ENCODE measurements at regions not wholly inside any gene's neighbourhood (a gene's known extent, or its start where the extent isn't known, plus 50 kb on each side); places are given as distances from the start of the nearest gene placed in this dataset.

DNA sequence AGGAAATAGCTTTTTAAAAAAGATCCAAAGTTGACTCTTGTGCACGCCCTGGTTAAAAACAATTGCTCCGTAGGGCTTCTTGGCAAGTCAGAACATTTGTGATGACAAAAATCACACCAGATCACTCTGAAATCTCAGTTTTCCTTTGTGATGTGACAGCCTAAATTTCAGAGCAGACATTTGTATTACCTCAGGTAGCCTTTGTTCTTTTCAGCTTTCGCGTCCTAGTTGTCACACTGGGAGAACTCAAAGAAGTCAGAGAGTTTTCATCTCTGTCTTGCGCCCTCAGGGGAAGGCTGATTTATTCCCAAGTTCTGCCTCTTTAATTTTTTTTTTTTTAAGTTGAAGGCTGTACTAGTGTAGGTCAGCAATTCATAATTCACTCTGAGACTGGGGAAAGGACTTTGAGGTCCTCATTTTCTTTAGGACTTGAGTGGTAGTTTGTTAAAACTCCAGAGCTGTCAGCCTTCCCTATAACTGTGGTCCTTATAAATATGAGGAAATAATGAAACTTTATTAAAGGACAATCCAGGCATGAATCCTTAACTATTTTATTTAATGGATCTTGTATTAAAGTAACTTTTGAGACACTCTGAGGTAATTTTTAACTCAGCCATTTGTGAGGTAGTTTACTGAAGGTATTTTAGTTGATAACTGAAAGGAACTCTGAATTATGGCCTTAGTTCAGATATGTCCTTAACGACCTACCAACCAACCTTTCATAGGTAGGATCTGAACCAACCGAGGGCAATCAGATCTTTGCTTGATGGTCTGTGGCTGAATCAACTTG, 525.1 kb upstream of the FAM98A start:
- 30% methylated on average over 7 of the region's 7 CpGs for WGBS (ENCODE audit: low lambda C conversion rate)
- no peak for DNase-seq
- Histone ChIP-seq H3K4me2 (no peak overlapping the region), H4K20me1 (ENCODE audit: insufficient read depth) (no peaks in the 10 kb centered on the region), H3K9me3 (no peaks in the 10 kb centered on the region), H3K9ac (no peak overlapping the region), H3F3A (replicated peaks; ENCODE audit: insufficient read depth) (no peaks in the 10 kb centered on the region), H3K79me2 (ENCODE audit: insufficient read depth) (no peaks in the 10 kb centered on the region), H3K9me2 (no peaks in the 10 kb centered on the region), H3K27ac (ENCODE audit: low read depth in 2 of 2, low read length in 1 of 2) (no peak overlapping the region), H3K36me3 (replicated peaks in 1 of 2; ENCODE audit: control insufficient read depth in 1 of 2, insufficient read depth in 2 of 2, low read length in 1 of 2) (no peaks in the 10 kb centered on the region), H3K4me1 (ENCODE audit: control insufficient read depth in 1 of 2, insufficient read depth in 2 of 2, low read depth in 1 of 2, low read length in 1 of 2) (no peaks in the 10 kb centered on the region), H2AFZ (ENCODE audit: low read depth) (no peak overlapping the region), H3K4me3 (ENCODE audit: low read depth in 2 of 2, low read length in 1 of 2) (no peak overlapping the region), H3K27me3 (ENCODE audit: insufficient read depth) (no peaks in the 10 kb centered on the region)
- ChIA-PET CTCF (interaction anchor here (1.6 kb wide), 1 partner anchor 20 kb away, joined by 4 read pairs; no protein-coding TSS in a partner anchor), POLR2A (no interaction called here)
- no peak for TF ChIP-seq SIN3A (IDR thresholded peaks at IDR 0.05; ENCODE audit: borderline replicate concordance, low read depth, low read length)
- TF ChIP-seq, protein P1, sequence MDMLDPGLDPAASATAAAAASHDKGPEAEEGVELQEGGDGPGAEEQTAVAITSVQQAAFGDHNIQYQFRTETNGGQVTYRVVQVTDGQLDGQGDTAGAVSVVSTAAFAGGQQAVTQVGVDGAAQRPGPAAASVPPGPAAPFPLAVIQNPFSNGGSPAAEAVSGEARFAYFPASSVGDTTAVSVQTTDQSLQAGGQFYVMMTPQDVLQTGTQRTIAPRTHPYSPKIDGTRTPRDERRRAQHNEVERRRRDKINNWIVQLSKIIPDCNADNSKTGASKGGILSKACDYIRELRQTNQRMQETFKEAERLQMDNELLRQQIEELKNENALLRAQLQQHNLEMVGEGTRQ (IDR thresholded peaks at IDR 0.05; ENCODE audit: borderline replicate concordance, low read depth, low read length): no peak
- TF ChIP-seq, protein P2, sequence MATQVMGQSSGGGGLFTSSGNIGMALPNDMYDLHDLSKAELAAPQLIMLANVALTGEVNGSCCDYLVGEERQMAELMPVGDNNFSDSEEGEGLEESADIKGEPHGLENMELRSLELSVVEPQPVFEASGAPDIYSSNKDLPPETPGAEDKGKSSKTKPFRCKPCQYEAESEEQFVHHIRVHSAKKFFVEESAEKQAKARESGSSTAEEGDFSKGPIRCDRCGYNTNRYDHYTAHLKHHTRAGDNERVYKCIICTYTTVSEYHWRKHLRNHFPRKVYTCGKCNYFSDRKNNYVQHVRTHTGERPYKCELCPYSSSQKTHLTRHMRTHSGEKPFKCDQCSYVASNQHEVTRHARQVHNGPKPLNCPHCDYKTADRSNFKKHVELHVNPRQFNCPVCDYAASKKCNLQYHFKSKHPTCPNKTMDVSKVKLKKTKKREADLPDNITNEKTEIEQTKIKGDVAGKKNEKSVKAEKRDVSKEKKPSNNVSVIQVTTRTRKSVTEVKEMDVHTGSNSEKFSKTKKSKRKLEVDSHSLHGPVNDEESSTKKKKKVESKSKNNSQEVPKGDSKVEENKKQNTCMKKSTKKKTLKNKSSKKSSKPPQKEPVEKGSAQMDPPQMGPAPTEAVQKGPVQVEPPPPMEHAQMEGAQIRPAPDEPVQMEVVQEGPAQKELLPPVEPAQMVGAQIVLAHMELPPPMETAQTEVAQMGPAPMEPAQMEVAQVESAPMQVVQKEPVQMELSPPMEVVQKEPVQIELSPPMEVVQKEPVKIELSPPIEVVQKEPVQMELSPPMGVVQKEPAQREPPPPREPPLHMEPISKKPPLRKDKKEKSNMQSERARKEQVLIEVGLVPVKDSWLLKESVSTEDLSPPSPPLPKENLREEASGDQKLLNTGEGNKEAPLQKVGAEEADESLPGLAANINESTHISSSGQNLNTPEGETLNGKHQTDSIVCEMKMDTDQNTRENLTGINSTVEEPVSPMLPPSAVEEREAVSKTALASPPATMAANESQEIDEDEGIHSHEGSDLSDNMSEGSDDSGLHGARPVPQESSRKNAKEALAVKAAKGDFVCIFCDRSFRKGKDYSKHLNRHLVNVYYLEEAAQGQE (IDR thresholded peaks at IDR 0.05; ENCODE audit: low read depth, low read length): no peak
- TF ChIP-seq GATA2 (CRISPR knock-in tag; IDR thresholded peaks at IDR 0.05): no peak
- TF ChIP-seq, protein P3, sequence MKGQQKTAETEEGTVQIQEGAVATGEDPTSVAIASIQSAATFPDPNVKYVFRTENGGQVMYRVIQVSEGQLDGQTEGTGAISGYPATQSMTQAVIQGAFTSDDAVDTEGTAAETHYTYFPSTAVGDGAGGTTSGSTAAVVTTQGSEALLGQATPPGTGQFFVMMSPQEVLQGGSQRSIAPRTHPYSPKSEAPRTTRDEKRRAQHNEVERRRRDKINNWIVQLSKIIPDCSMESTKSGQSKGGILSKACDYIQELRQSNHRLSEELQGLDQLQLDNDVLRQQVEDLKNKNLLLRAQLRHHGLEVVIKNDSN (IDR thresholded peaks at IDR 0.05; ENCODE audit: borderline replicate concordance, low read depth): no peak
- TF ChIP-seq RFX5 (IDR thresholded peaks at IDR 0.05; ENCODE audit: low read length): no peak

DNA sequence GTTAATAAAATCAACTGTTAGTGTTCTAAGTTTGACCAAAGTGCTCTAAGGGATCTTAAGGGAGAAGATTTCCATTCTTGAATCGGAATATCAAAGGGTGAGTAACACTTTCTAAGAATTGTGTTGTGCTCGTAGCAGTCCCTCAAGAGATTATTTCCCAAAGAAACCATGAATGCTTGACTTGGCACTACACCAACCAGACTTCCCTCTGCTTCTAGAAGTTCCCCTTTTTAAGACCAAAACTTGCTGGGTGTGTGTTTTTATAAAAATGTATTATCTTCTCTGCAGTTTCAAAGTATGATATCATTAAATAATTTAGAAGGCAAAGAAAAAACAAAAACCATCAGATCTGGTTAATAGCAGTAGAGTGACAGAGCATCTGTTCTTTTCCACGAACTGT, 522.0 kb upstream of the FAM98A start:
- Histone ChIP-seq H3K9ac (no peak overlapping the region), H3F3A (replicated peaks; ENCODE audit: insufficient read depth) (no peaks in the 10 kb centered on the region), H3K36me3 (replicated peaks in 1 of 2; ENCODE audit: control insufficient read depth in 1 of 2, insufficient read depth in 2 of 2, low read length in 1 of 2) (no peaks in the 10 kb centered on the region), H3K4me2 (no peak overlapping the region), H3K27me3 (ENCODE audit: insufficient read depth) (no peaks in the 10 kb centered on the region), H3K27ac (ENCODE audit: low read depth in 2 of 2, low read length in 1 of 2) (no peak overlapping the region), H3K9me3 (no peaks in the 10 kb centered on the region), H3K4me1 (ENCODE audit: control insufficient read depth in 1 of 2, insufficient read depth in 2 of 2, low read depth in 1 of 2, low read length in 1 of 2) (no peaks in the 10 kb centered on the region), H3K79me2 (ENCODE audit: insufficient read depth) (no peaks in the 10 kb centered on the region), H3K4me3 (ENCODE audit: low read depth in 2 of 2, low read length in 1 of 2) (no peak overlapping the region), H3K9me2 (no peaks in the 10 kb centered on the region), H4K20me1 (ENCODE audit: insufficient read depth) (no peaks in the 10 kb centered on the region), H2AFZ (ENCODE audit: low read depth) (no peak overlapping the region)
- WGBS (ENCODE audit: low lambda C conversion rate): 0% methylated on average over 3 of the region's 3 CpGs
- ChIA-PET CTCF (interaction anchor here (1.4 kb wide), 1 partner anchor 23 kb away, joined by 3 read pairs; no protein-coding TSS in a partner anchor), POLR2A (no interaction called here)
- no peak for DNase-seq
- no peak for TF ChIP-seq GABPA (IDR thresholded peaks at IDR 0.05; ENCODE audit: low read depth)
- no peak for TF ChIP-seq FOXJ3 (CRISPR knock-in tag; IDR thresholded peaks at IDR 0.05)
- TF ChIP-seq RXRA (IDR thresholded peaks at IDR 0.05; ENCODE audit: borderline replicate concordance, low read depth): no peak
- TF ChIP-seq, protein P1 (IDR thresholded peaks at IDR 0.05; ENCODE audit: borderline replicate concordance, low read depth, low read length): no peak
- TF ChIP-seq EP300 (IDR thresholded peaks at IDR 0.05; ENCODE audit: borderline replicate concordance in 1 of 2, low read depth in 1 of 2, low read length in 1 of 2): no peak
- no peak for TF ChIP-seq RCOR1 (IDR thresholded peaks at IDR 0.05; ENCODE audit: low read length)
- TF ChIP-seq, protein P4, sequence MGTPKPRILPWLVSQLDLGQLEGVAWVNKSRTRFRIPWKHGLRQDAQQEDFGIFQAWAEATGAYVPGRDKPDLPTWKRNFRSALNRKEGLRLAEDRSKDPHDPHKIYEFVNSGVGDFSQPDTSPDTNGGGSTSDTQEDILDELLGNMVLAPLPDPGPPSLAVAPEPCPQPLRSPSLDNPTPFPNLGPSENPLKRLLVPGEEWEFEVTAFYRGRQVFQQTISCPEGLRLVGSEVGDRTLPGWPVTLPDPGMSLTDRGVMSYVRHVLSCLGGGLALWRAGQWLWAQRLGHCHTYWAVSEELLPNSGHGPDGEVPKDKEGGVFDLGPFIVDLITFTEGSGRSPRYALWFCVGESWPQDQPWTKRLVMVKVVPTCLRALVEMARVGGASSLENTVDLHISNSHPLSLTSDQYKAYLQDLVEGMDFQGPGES (IDR thresholded peaks at IDR 0.05; ENCODE audit: low read depth, low read length): no peak
- TF ChIP-seq TEAD4 (IDR thresholded peaks at IDR 0.05; ENCODE audit: borderline replicate concordance, insufficient read depth): no peak
- TF ChIP-seq YY1 (IDR thresholded peaks at IDR 0.05; ENCODE audit: low read depth): no peak
- no peak for TF ChIP-seq RAD21 (IDR thresholded peaks at IDR 0.05; ENCODE audit: low read length)
- TF ChIP-seq, protein P5, sequence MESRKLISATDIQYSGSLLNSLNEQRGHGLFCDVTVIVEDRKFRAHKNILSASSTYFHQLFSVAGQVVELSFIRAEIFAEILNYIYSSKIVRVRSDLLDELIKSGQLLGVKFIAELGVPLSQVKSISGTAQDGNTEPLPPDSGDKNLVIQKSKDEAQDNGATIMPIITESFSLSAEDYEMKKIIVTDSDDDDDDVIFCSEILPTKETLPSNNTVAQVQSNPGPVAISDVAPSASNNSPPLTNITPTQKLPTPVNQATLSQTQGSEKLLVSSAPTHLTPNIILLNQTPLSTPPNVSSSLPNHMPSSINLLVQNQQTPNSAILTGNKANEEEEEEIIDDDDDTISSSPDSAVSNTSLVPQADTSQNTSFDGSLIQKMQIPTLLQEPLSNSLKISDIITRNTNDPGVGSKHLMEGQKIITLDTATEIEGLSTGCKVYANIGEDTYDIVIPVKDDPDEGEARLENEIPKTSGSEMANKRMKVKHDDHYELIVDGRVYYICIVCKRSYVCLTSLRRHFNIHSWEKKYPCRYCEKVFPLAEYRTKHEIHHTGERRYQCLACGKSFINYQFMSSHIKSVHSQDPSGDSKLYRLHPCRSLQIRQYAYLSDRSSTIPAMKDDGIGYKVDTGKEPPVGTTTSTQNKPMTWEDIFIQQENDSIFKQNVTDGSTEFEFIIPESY (IDR thresholded peaks at IDR 0.05; ENCODE audit: borderline replicate concordance, low read depth): no peak
- no peak for TF ChIP-seq RFX5 (IDR thresholded peaks at IDR 0.05; ENCODE audit: low read length)

Data from SK-N-SH (cell line).